ENCODE measurements at regions not wholly inside any gene's neighbourhood (a gene's known extent, or its start where the extent isn't known, plus 50 kb on each side); places are given as distances from the start of the nearest gene placed in this dataset.

DNA sequence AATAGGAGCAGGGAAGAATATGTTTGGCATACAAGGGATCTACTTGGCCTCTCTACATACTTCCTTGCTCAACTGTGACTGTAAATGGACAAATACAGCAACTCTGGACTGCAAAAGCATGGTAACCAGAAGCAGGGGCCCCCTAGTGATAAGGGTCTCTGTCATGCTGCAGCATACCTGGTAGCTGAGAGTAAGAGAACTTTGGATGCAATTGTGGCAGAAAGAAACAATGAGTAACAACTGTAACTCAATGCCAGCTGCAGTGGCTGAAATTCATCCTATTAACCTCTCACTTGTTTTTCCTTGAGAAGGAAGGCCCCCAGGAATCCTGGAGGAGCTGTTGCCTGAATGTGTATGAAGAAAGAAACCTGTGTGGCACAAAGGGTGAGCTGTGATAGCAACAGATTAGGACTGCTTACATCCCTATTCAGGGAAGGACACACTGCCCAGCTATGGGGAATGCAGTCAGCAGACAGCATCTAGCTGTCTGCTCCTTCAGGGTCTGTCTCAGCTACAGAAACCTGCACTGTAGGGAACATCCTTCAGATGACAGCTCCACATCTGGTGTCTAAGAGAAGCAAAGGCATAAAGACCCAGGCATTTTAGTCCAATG lies 468.1 kb upstream of the ACTBL2 start:
- intact Hi-C loops (cut with micrococcal nuclease): no loop called here
- H3K9me3 Mint-ChIP-seq (ENCODE audit: insufficient read depth): no peaks in the 10 kb centered on the region
- H3K27ac ChIP-seq (ENCODE audit: low read length in 2 of 2): no peak overlapping the region
- TF ChIP-seq, protein P1, sequence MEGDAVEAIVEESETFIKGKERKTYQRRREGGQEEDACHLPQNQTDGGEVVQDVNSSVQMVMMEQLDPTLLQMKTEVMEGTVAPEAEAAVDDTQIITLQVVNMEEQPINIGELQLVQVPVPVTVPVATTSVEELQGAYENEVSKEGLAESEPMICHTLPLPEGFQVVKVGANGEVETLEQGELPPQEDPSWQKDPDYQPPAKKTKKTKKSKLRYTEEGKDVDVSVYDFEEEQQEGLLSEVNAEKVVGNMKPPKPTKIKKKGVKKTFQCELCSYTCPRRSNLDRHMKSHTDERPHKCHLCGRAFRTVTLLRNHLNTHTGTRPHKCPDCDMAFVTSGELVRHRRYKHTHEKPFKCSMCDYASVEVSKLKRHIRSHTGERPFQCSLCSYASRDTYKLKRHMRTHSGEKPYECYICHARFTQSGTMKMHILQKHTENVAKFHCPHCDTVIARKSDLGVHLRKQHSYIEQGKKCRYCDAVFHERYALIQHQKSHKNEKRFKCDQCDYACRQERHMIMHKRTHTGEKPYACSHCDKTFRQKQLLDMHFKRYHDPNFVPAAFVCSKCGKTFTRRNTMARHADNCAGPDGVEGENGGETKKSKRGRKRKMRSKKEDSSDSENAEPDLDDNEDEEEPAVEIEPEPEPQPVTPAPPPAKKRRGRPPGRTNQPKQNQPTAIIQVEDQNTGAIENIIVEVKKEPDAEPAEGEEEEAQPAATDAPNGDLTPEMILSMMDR (IDR thresholded peaks at IDR 0.05): no peak
- no peak for TF ChIP-seq EZH2 (IDR thresholded peaks at IDR 0.05; ENCODE audit: borderline replicate concordance, insufficient read depth, low read depth, low read length, poor library complexity, severe bottlenecking)
- no peaks in the 10 kb centered on the region for H4K20me1 ChIP-seq (ENCODE audit: control insufficient read depth, insufficient read depth, low read length, poor library complexity, severe bottlenecking)
- H3K27ac Mint-ChIP-seq: no peak overlapping the region
- H3K9me3 ChIP-seq (ENCODE audit: control extremely low read depth in 1 of 3, control insufficient read depth in 2 of 3, insufficient read depth in 1 of 3, low read length in 2 of 3): no peaks in the 10 kb centered on the region
- ATAC-seq (ENCODE audit: low read depth) (no peak), DNase-seq (no peak)
- ChIA-PET CTCF (no interaction called here), POLR2A (no interaction called here)
- no peak overlapping the region for H3K4me2 ChIP-seq (replicated peaks; ENCODE audit: low read depth, low read length, poor library complexity, severe bottlenecking)
- no peaks in the 10 kb centered on the region for H3K4me1 ChIP-seq (ENCODE audit: control insufficient read depth in 2 of 2, insufficient read depth in 2 of 2, low read length in 2 of 2)
- no peaks in the 10 kb centered on the region for H3K36me3 ChIP-seq (replicated peaks in 1 of 2; ENCODE audit: control extremely low read depth in 1 of 2, control insufficient read depth in 1 of 2, extremely low read depth in 1 of 2, insufficient read depth in 2 of 2, low read length in 1 of 2)
- no peaks in the 10 kb centered on the region for H3K27me3 Mint-ChIP-seq
- no peak overlapping the region for H3K4me3 Mint-ChIP-seq
- no peak overlapping the region for H3K4me3 ChIP-seq (ENCODE audit: control extremely low read depth in 1 of 5, extremely low read depth in 1 of 5, insufficient read depth in 1 of 5, low read depth in 2 of 5, low read length in 4 of 5)
- H3K79me2 ChIP-seq (ENCODE audit: control insufficient read depth, insufficient read depth, low read length): no peaks in the 10 kb centered on the region
- H3K27me3 ChIP-seq (replicated peaks in 1 of 4; ENCODE audit: control extremely low read depth in 1 of 4, control insufficient read depth in 3 of 4, insufficient read depth in 4 of 4, low read length in 3 of 4): no peaks in the 10 kb centered on the region
- no peak overlapping the region for H3K9ac ChIP-seq (ENCODE audit: low read length)
- H3K4me1 Mint-ChIP-seq: no peaks in the 10 kb centered on the region
- H2AFZ ChIP-seq (ENCODE audit: insufficient read depth, low read depth, low read length, poor library complexity, severe bottlenecking): no peak overlapping the region

DNA sequence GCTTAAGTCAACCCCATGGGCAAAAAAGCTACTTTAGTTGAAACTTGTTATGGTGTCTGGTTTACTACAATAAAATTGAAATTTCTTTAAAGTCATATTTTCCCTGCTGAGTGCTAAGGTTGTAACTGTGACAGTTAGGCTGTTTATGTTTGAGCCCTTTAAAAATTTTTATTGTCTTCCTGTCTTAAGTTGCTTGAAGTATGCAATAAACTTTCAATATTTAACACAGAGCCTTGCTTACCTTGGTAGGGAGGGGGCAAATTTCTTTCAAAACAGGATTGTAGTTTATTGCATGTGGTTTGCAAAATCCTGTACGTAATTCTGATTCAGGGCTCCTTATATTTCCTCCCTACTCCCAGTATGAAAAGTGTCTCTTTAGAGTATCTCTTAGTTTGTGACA lies 465.5 kb upstream of the ACTBL2 start:
- no CpG with 5 or more reads among the region's 1 CpG for WGBS (ENCODE audit: insufficient coverage)
- no peaks in the 10 kb centered on the region for H3K27me3 ChIP-seq (replicated peaks in 1 of 4; ENCODE audit: control extremely low read depth in 1 of 4, control insufficient read depth in 3 of 4, insufficient read depth in 4 of 4, low read length in 3 of 4)
- Mint-ChIP-seq H3K27me3 (no peaks in the 10 kb centered on the region), H3K4me1 (no peaks in the 10 kb centered on the region), H3K27ac (no peak overlapping the region), H3K4me3 (no peak overlapping the region), H3K9me3 (ENCODE audit: insufficient read depth) (no peaks in the 10 kb centered on the region)
- no peak overlapping the region for H3K27ac ChIP-seq (ENCODE audit: low read length in 2 of 2)
- H3K4me2 ChIP-seq (replicated peaks; ENCODE audit: low read depth, low read length, poor library complexity, severe bottlenecking): no peak overlapping the region
- H3K36me3 ChIP-seq (replicated peaks in 1 of 2; ENCODE audit: control extremely low read depth in 1 of 2, control insufficient read depth in 1 of 2, extremely low read depth in 1 of 2, insufficient read depth in 2 of 2, low read length in 1 of 2): no peaks in the 10 kb centered on the region
- no peak for TF ChIP-seq EZH2 (IDR thresholded peaks at IDR 0.05; ENCODE audit: borderline replicate concordance, insufficient read depth, low read depth, low read length, poor library complexity, severe bottlenecking)
- TF ChIP-seq, protein P1 (IDR thresholded peaks at IDR 0.05): no peak
- H3K9me3 ChIP-seq (ENCODE audit: control extremely low read depth in 1 of 3, control insufficient read depth in 2 of 3, insufficient read depth in 1 of 3, low read length in 2 of 3): no peaks in the 10 kb centered on the region
- ChIA-PET POLR2A (no interaction called here), CTCF (no interaction called here)
- no peaks in the 10 kb centered on the region for H3K79me2 ChIP-seq (ENCODE audit: control insufficient read depth, insufficient read depth, low read length)
- no peaks in the 10 kb centered on the region for H4K20me1 ChIP-seq (ENCODE audit: control insufficient read depth, insufficient read depth, low read length, poor library complexity, severe bottlenecking)
- ATAC-seq (ENCODE audit: low read depth) (no peak), DNase-seq (no peak)
- no peak overlapping the region for H2AFZ ChIP-seq (ENCODE audit: insufficient read depth, low read depth, low read length, poor library complexity, severe bottlenecking)
- no peak overlapping the region for H3K4me3 ChIP-seq (ENCODE audit: control extremely low read depth in 1 of 5, extremely low read depth in 1 of 5, insufficient read depth in 1 of 5, low read depth in 2 of 5, low read length in 4 of 5)
- intact Hi-C loops (cut with micrococcal nuclease): no loop called here
- H3K9ac ChIP-seq (ENCODE audit: low read length): no peak overlapping the region
- H3K4me1 ChIP-seq (ENCODE audit: control insufficient read depth in 2 of 2, insufficient read depth in 2 of 2, low read length in 2 of 2): no peaks in the 10 kb centered on the region
